ENCODE measurements at regions not wholly inside any gene's neighbourhood (a gene's known extent, or its start where the extent isn't known, plus 50 kb on each side); places are given as distances from the start of the nearest gene placed in this dataset.

DNA sequence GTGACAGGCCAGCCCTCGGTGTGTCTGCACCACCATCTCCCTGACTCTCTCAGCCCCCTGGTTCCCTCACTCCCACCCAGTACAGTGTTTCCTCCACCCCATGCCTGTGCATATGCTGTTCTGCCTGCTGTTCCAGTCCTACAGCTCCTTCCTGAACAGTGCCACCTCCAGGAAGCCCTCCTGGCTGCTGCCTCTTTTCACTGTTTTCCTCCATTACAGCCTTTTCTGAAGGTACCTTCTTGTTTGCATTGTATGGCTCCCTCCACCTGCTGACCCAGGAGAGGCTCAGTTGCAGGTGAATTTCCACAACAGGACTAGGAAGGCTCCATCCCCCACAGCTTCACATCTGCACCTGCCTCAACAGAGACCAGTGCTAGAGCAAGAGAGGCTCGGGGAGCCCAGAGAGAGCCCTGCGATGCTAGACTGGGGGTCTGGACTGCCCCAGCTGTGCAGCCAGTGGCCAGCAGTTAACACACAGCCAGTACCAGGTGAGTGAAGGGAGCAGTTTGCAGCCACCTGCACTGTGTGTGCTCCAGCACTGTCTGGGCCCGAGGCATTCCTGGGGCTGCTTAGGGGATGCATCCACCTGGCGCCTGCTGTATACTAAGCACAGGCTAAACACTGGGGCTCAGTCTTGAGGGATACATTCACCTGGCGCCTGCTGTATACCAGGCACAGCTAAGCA, 92.0 kb downstream of the ADRA2C start (continued):
- TF ChIP-seq, protein P1, sequence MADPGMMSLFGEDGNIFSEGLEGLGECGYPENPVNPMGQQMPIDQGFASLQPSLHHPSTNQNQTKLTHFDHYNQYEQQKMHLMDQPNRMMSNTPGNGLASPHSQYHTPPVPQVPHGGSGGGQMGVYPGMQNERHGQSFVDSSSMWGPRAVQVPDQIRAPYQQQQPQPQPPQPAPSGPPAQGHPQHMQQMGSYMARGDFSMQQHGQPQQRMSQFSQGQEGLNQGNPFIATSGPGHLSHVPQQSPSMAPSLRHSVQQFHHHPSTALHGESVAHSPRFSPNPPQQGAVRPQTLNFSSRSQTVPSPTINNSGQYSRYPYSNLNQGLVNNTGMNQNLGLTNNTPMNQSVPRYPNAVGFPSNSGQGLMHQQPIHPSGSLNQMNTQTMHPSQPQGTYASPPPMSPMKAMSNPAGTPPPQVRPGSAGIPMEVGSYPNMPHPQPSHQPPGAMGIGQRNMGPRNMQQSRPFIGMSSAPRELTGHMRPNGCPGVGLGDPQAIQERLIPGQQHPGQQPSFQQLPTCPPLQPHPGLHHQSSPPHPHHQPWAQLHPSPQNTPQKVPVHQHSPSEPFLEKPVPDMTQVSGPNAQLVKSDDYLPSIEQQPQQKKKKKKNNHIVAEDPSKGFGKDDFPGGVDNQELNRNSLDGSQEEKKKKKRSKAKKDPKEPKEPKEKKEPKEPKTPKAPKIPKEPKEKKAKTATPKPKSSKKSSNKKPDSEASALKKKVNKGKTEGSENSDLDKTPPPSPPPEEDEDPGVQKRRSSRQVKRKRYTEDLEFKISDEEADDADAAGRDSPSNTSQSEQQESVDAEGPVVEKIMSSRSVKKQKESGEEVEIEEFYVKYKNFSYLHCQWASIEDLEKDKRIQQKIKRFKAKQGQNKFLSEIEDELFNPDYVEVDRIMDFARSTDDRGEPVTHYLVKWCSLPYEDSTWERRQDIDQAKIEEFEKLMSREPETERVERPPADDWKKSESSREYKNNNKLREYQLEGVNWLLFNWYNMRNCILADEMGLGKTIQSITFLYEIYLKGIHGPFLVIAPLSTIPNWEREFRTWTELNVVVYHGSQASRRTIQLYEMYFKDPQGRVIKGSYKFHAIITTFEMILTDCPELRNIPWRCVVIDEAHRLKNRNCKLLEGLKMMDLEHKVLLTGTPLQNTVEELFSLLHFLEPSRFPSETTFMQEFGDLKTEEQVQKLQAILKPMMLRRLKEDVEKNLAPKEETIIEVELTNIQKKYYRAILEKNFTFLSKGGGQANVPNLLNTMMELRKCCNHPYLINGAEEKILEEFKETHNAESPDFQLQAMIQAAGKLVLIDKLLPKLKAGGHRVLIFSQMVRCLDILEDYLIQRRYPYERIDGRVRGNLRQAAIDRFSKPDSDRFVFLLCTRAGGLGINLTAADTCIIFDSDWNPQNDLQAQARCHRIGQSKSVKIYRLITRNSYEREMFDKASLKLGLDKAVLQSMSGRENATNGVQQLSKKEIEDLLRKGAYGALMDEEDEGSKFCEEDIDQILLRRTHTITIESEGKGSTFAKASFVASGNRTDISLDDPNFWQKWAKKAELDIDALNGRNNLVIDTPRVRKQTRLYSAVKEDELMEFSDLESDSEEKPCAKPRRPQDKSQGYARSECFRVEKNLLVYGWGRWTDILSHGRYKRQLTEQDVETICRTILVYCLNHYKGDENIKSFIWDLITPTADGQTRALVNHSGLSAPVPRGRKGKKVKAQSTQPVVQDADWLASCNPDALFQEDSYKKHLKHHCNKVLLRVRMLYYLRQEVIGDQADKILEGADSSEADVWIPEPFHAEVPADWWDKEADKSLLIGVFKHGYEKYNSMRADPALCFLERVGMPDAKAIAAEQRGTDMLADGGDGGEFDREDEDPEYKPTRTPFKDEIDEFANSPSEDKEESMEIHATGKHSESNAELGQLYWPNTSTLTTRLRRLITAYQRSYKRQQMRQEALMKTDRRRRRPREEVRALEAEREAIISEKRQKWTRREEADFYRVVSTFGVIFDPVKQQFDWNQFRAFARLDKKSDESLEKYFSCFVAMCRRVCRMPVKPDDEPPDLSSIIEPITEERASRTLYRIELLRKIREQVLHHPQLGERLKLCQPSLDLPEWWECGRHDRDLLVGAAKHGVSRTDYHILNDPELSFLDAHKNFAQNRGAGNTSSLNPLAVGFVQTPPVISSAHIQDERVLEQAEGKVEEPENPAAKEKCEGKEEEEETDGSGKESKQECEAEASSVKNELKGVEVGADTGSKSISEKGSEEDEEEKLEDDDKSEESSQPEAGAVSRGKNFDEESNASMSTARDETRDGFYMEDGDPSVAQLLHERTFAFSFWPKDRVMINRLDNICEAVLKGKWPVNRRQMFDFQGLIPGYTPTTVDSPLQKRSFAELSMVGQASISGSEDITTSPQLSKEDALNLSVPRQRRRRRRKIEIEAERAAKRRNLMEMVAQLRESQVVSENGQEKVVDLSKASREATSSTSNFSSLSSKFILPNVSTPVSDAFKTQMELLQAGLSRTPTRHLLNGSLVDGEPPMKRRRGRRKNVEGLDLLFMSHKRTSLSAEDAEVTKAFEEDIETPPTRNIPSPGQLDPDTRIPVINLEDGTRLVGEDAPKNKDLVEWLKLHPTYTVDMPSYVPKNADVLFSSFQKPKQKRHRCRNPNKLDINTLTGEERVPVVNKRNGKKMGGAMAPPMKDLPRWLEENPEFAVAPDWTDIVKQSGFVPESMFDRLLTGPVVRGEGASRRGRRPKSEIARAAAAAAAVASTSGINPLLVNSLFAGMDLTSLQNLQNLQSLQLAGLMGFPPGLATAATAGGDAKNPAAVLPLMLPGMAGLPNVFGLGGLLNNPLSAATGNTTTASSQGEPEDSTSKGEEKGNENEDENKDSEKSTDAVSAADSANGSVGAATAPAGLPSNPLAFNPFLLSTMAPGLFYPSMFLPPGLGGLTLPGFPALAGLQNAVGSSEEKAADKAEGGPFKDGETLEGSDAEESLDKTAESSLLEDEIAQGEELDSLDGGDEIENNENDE (IDR thresholded peaks at IDR 0.05; ENCODE audit: low read depth, low read length): no peak
- TF ChIP-seq, protein P2, sequence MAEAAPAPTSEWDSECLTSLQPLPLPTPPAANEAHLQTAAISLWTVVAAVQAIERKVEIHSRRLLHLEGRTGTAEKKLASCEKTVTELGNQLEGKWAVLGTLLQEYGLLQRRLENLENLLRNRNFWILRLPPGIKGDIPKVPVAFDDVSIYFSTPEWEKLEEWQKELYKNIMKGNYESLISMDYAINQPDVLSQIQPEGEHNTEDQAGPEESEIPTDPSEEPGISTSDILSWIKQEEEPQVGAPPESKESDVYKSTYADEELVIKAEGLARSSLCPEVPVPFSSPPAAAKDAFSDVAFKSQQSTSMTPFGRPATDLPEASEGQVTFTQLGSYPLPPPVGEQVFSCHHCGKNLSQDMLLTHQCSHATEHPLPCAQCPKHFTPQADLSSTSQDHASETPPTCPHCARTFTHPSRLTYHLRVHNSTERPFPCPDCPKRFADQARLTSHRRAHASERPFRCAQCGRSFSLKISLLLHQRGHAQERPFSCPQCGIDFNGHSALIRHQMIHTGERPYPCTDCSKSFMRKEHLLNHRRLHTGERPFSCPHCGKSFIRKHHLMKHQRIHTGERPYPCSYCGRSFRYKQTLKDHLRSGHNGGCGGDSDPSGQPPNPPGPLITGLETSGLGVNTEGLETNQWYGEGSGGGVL (CRISPR knock-in tag; IDR thresholded peaks at IDR 0.05): no peak
- TF ChIP-seq BACH1 (tag; IDR thresholded peaks at IDR 0.05) (no peak), SPI1 (IDR thresholded peaks at IDR 0.05; ENCODE audit: borderline replicate concordance, low read depth, low read length) (no peak), RBM39 (optimal IDR thresholded peaks at IDR 0.05; ENCODE audit: low read depth, low read length) (no peak), EZH2 (IDR thresholded peaks at IDR 0.05; ENCODE audit: borderline replicate concordance, low read depth, low read length) (no peak), ZFP36 (IDR thresholded peaks at IDR 0.05; ENCODE audit: low read depth, low read length, partially characterized antibody) (peak; percentile 94)
- TF ChIP-seq, protein P3, sequence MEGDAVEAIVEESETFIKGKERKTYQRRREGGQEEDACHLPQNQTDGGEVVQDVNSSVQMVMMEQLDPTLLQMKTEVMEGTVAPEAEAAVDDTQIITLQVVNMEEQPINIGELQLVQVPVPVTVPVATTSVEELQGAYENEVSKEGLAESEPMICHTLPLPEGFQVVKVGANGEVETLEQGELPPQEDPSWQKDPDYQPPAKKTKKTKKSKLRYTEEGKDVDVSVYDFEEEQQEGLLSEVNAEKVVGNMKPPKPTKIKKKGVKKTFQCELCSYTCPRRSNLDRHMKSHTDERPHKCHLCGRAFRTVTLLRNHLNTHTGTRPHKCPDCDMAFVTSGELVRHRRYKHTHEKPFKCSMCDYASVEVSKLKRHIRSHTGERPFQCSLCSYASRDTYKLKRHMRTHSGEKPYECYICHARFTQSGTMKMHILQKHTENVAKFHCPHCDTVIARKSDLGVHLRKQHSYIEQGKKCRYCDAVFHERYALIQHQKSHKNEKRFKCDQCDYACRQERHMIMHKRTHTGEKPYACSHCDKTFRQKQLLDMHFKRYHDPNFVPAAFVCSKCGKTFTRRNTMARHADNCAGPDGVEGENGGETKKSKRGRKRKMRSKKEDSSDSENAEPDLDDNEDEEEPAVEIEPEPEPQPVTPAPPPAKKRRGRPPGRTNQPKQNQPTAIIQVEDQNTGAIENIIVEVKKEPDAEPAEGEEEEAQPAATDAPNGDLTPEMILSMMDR (IDR thresholded peaks at IDR 0.05 in 2 of 3, conservative IDR thresholded peaks at IDR 0.05 in 1 of 3; ENCODE audit: insufficient read depth in 2 of 3, low read depth in 1 of 3, low read length in 3 of 3): no peak

Measured in K562 (cell line).